Activated CD4-positive, alpha-beta T cell treated with anti-CD3 and anti-CD28 coated beads for 48 hours (primary cell): ENCODE measurements at regions not wholly inside any gene's neighbourhood (a gene's known extent, or its start where the extent isn't known, plus 50 kb on each side); places are given as distances from the start of the nearest gene placed in this dataset.

Experiments used
- DNase-seq: peaks from one replicate; pipeline ENCODE4 v3.0.0-alpha.2; 2020

DNA sequence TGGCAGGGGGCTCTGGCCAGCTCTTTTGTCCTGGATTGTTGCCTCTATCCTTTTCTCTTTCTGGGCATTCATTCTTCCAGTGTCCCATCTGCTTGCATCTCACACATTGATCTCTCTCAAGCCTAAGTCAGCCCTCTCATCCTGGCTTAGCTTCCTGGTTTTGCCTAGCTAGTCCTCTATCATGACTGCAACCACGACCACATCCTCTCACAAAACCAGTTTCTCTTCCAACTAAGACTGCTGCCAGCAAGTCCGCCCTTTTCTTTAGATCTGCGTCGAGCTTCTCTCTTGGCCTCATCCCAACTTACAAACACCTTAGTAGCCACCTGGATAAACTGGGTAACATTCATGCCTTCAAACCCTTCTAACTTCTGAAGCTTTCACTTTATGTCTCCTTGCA is 212.2 kb upstream of the HTR2A start:
- DNase-seq = no peak

DNA sequence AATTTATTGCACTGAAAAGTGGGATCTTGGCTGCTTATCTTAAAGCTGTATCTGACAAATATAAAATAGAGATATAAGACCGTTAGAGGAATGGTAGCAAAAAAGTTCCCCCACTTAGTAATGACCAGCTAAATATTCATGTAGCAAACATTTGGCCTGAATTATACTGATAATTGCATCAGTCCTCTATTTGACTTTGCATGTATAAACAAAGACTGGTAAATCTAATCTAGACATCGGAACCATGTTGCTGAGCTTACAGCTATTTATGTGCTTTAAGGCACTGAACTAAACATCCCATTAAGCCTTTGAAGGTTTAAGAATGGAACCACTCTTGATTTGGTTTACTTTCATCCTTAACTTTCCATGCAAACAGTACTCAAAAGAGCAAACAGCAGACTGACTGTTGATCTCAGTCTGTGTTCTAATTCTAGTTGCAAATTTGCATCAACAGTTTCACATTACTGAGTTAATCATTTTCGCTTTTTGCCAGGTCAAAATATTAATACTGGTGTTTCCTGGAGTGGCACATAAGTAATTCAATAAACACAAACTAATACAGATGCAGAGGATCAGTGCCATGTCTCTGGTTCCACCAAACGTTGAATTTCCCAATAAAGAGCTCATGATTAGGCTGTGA is 203.5 kb upstream of the HTR2A start:
- no peak for DNase-seq

DNA sequence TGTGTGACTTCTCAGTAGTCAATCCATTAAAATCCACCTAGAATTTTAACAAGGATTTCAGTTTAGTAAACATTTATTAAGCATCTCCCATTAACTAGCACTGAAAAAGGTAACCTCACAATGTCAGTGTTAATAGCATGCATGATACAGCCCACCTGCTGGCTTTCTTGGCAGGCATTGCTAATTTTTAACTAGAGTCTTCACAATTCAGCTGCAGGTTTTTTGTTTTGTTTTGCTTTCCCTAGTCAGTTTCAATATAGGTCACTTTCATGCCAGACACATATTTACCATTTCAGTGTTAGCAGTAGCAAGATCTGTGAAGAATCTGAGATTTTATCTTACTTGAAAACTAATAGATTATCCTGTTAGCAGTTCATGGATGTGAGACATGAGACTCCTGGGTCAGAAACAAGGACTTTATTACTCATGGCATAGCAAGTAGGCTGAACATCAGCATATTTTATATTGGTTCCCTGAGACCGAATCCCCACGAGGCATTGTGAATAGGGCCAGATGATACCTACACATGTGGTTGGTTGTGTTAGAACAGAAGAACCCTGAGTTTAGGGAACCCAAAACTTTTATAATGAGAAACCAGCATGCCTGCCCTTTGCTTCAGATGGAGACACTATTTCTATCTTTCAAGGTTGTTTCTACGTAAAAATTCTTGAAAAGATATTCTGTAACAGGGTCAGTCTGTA is 198.0 kb upstream of the HTR2A start:
- DNase-seq = no peak

DNA sequence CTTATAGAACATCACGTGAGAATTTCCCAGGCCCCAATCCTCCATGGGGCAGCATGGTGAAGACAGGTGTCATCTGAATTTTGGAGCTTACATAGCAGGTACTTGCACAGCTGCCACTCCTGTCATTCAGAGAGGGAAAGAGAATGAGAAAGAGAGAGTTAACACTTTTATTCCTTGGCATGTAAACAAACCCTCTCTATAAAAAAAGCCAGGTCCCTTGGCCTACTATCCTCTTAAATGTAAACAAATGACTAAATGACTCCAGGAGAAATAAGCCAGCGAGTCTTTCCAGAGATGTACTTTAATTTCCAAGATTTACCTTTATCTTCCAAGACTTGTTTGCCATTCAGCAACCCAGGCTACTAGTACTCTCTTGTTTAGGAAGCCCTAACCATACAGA is 195.3 kb upstream of the HTR2A start:
- no peak for DNase-seq

DNA sequence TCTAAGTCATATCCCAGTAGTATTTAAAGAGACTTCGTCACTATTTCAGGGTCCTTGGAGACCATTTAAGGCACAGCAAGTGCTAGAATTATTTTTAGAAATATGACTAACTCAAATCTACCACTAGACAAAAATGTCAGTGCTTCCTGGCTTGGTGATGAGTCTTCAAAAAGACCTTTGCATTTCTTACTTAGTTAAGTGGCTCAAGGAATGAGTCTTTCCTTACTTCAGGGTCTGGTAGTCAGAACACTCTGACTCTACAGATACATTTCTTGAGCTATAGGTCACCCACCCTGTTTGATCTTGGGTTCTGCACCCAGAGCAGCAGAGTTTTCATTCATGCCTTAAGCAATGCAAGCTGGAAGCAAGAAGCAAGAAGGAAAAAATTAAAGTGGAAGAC is 191.0 kb upstream of the HTR2A start:
- DNase-seq = no peak

DNA sequence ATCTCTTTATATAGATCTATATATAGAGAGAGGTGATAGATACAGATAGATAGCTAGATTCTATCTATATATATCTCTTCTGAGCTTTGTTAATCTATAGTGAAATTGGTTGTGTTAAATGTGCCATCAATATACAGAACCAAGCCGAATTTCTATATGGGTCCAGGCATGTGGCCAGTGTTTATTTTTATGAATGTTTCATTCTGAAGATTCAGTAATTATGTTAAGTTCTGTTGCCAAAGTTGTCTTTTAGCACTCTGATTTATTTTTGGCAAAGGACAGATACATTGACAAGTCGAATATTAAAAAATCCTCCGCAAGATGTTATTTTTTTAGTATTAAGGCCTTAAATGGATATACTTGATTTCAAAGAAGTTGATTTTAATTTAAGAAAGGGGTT is 190.4 kb upstream of the HTR2A start:
- no peak for DNase-seq

DNA sequence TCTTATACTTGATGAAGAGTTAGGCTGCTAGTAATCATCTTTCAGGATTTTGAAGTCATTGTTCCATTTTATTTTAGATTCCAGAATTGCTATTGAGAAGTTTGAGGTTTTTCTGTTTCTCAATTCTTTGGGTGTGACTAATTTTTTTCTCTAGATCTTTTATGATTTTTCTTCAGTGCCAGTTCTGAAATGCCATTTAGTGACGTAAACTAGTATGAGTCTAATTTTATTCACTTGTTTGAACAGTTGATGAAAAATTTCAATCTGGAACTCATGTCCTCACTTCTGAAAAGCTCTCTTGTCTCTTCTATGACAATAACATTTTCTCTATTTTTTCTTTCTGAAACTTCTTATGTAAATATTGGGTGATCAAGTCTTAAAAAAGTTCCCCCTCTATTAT is 188.5 kb upstream of the HTR2A start:
- no peak for DNase-seq

DNA sequence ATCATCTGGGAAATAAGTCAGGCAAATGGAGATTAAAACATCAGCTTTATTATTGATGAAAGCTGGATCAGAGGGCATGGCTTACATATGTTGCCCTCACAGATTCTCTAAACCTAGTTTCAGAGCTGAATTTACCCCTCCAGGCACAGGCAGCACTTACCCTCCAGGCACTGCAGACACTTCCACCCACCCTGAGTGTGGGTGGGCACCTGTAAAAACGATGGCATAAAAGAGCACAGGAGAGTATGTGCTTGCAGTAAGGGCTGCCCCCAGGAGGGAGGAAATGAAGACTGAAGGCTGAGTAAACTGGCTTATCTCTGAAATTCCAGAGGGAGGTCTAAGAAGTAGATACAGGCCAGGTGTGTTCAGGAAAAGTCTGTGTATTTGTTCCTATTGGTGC is 185.0 kb upstream of the HTR2A start:
- DNase-seq = no peak

DNA sequence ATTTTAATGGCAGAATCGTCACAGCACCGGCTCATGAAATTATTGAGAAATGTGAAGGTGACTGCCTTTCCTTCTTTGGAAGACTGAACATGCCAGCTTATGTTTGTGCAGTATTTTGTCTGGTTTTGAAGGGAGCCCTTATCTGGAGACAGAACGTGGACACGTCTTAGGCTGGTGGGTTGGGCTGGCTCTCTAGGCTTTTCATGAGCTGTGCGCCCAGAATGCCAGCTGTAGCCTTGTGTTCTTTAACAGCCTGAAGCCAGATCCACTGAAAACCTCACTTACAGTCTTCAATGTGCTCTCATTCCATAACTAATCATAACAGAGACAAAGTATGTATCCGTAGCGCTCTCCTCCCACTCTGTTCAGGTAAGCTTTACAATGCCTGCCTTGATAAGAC is 184.4 kb upstream of the HTR2A start:
- no peak for DNase-seq

DNA sequence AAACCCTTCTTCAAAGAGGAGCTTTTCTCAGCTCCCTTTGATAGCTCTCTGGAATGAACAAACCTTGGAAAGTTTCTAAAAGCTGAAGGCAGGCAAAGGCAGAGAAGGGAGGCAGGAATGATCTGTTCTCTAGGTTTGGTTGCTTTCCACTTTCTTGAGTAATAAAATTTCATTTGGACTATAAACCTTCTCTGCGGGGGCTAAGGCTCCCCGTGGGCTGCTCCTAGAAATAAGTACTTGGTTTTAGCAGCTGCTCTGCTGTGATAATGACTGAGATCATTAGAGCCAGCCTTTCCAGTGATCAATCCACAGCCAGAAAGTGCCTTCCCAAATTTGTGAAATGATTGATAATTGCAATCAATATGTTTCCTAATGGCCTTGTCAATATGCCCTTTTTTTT is 183.8 kb upstream of the HTR2A start:
- DNase-seq = no peak

DNA sequence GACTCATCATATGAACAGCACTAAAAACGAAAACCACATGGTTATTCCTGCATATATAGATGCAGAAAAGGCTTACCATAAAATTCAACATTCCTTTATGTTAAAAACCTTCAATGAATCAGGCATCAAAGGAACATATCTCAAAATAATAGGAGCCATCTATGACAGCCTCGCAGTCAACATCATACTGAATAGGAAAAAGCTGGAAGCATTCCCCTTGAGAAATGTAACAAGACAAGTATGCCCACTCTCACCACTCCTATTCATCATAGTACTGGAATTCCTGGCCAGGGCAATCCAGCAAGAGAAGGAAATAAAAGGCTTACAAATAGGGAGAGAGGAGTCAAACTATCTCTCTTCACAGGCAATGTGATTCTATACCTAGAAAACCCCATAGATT is 179.6 kb upstream of the HTR2A start:
- no peak for DNase-seq

DNA sequence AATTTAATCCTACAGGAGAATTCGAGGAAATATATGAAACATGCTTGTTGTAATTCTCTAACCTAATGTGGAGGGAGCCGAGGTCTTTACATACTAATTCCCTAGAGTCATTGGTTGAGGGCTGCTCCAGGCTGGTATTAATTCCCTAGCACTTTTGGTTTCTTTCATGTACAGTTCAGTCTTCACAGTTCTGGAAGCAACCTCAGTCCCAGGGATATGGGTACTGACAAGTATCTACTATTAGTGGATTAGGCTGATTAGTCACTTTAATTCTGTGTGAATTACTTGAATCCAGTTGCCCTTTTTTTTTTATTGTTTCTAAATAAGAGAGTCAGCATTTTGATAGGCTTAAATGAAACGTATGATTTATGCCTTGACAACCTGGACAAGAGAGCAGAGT is 172.3 kb upstream of the HTR2A start:
- DNase-seq = no peak

DNA sequence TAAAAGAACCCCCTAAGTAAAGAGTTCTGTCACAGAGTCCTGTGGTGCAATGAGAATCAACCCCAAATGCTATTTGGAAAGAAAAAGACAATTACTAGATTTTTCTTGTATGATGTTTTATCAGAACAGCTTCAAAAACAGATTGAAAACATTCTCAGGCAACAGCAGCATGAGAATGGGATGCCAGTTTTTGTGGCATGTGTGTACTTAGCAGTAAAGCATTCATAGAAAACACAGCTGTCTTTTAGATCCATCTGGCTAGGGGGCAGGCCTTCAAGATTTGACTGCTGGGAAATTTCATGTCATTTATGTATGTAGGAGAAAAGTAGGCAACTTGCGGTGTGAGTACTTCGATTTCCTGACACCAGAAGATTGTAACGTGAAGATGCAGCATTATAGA is 170.5 kb upstream of the HTR2A start:
- DNase-seq = no peak

DNA sequence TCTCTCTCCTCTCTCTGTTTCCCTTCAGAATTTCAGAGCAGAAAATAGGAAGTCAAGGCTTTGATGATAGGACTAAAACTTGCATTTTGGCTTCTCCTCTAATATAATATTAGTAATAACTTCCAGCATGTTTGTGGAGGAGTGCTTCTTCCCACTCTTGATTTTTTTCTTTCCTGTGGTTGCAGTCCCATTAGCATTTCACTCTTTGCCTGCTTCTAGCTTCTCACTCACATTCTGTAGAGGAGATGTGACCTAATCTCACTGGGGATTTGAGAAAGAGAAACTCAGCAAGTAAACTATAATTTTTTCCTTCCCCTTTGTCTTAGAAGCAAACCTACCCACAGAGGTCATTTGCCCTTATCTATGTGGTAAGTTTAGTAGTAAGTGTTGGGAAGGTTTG is 169.4 kb upstream of the HTR2A start:
- no peak for DNase-seq

DNA sequence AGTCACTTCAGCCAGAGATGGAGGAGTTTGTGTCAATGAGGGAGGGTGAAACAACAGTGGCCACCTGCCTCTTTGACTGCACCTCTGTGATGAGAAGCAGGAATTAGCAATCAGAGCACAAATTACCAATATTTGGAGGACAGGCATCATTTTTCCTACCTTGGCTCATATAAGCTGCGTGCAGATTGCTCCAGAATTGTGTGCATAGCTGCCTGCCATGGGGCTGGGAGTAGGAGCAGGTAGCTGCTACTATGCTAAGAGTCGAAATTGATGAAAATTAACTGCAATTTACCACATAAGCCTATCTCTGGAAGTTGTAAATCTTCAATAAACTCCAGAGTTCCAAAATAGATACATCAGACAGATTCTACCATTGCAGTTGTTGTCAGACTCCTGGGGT is 167.5 kb upstream of the HTR2A start:
- DNase-seq = no peak

DNA sequence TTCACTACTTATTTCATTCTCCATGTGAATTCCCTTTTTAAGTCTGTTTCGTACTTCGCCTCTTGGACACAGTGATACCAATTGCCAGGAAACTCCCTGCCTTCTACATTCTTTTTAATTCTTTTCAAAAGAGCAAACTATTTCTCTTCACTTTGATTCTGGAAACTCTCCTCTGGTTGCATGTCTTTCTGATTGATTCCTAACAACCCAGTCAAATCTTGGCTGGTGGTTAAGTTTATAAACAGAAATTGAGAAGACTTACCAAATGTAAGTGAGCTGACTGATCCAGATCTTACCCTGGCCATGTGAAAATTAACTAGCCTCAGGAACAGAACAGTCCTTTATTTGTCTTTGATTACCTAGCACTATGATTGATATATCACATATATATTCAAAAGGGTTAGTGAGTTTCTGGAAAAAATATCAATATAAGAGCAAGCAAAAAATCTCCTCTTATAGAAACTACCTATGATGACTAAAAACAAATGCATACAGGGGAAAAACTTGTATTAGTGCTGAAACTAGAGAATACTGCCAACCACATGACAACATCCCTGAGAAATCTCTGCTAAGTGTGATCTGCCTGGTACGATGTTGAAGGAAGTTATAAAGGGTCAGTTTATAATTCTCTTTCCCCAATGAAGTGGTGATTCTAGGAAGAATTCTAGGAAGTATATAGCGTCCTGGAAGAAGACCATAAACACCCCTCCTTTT is 152.6 kb upstream of the HTR2A start:
- no peak for DNase-seq

DNA sequence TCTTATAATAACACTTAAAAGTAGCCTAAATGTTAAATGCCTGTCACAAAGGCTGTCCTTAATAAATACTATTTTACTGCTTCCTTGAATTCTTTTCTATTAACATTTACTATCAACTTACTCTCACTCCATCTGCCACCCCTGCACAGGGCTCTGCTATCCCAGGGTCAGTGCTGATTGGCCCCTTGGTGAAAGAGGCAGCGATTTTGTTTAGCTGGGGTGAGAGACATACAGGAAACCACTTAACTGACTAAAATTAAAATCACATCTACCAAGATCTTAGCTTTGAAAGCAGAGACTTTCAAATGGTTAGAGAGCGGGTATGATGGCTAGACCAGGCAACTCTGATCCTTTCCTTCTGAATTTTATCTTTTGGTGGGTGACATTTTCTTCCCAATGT is 149.9 kb upstream of the HTR2A start:
- no peak for DNase-seq

DNA sequence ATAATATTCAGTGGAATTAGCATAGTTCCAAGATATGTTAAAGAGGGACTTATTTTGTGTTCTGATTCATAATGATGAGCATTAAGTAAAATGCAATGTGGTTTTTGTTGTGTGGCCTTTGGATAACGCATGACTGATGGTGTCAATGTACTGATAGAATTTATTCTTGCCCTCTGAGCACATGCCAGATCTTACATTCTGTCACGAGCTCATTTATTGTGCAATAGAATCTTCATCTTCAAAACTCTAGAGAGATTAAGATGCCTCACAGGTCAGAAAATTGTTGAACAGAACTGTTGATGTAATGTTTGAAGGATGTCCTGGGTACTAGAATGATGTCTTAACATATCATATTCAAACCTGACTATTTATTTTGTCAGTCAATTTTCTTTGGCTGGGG is 148.0 kb upstream of the HTR2A start:
- DNase-seq = no peak

DNA sequence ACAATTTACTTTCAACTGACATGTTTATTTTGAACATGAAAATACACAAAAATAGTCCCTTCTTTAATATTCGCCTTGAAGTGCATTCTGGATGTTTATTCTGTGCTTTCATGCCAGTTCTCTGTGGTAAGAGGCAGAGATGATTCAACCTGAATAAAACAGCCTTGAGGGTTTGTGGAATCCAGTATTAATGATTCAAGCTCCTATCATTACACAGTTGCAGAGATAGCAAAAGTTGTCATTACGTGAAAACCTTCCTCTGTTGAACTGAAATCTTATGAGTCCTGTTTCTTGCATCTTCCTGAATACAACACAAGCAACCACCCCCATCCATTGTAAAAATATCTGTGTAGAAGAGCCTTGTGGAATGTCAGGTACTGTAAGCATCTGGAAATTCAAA is 142.3 kb upstream of the HTR2A start:
- no peak for DNase-seq

DNA sequence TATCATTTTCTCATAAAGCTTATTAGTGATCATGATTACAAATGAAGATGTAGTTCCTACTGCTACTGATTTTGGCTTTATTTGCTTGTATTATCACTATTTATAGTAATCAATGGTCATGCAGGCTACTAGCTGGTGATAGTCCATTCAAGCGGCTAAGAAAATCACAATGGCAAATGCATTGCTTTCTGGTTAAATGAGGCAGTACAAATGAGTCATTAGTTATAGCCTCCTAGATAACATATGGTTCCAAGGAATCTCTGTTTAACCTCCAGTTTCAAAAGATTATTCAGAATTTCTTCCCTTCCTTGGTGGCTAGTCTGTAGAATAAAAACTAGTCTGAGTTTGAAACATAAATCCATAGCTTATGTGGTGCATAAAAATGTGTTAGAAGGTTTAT is 141.3 kb upstream of the HTR2A start:
- no peak for DNase-seq

DNA sequence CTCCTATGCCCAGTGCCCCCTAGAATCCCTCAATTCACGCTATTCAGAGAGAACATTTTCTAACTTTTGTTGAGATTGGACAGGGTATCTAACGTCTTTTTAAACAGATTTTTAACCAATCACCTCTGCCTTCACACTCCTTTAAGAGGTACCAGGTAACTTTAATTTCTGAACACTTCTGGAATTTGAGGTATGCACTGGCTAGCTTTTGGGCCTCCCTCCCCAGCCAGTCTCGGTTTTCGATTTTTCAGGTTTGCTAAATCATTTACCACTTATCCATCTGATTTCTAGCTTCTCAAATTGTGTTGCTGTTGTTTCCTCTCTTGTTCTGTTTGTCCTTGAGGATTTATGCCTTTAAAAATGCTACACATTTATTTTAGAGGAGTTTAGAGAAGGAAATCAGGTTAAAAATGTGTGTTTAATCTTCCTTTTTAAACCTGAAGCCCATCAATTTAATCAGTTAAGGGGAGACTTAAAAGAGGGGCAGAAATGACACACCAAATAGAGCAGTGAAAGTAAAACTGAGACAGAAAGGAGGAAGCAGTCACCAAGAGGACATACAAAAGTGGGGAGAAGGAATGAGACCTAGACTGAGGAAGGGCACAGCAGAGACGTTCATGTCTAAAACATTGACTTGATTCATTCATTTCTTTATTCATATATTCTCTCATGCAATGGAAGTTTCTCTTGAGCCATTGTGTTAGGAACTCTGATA is 139.6 kb upstream of the HTR2A start:
- no peak for DNase-seq

DNA sequence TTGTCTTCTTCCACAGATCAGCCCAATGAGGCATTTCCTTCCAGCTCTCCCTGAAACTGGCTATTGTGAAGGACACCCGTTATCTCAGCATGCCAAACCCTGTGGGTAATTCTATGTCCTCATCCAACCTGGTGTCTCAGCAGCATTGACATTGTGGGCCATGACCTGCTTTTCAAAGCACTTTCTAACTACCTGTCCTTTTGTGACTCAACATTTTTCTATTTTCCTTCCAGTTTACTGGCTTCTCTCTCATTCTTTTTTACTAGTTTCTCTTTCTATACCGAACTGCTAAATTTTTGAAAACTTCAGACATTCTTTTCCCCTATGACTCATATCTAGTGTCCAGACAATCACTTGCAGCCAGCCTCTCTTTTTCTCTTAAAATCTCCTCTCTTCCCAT is 136.4 kb upstream of the HTR2A start:
- DNase-seq = no peak

DNA sequence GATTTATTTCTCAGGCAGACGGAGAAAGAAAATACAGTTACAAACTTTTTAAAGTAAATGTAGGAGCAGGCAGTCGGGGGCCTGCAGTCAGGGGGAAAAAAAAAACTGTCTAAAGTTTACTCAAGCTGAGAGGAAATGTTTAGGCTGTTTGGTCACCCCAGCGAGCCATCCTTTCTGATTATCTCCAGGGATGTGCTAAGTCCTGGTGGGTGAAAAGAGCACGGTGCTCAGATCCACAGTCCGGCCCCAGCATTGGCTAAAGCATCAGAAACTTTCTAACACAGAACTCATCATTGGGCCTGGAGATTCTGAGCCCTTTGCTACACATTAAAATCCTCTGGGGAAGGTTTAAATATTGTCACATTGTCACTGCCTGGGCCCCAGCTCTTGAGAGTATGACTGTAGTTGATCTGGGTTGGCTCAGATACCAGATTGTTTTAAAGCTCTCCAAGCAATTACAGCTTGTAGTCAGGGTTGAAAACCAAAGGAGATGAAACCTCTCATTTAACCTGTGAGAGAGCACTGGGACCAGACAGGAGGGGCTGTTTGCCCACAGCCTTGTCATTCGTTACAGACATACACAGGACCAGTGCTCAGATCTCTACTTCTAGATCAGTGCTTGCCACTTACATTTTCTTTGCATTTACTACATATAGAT is 131.1 kb upstream of the HTR2A start:
- no peak for DNase-seq
